HL-60 (cell line): ENCODE measurements at regions not wholly inside any gene's neighbourhood (a gene's known extent, or its start where the extent isn't known, plus 50 kb on each side); places are given as distances from the start of the nearest gene placed in this dataset.

Source experiments
- DNase-seq, 2 experiments: peaks; one replicate each; pipeline ENCODE4 v3.0.0-alpha.2; 2010 to 2020; ENCODE audit warnings: low read depth in 1 of 2, low spot score in 1 of 2
- H3K27ac ChIP-seq: fragments of 250-450 bp; sonication (Bioruptor Pico); replicated peaks from 2 replicates; pipeline ENCODE4 v1.5.1; 2020; ENCODE audit warnings: mild to moderate bottlenecking, moderate library complexity
- H3K27me3 ChIP-seq: fragments of 250-450 bp; sonication (Bioruptor Pico); 2 replicates; pipeline ENCODE4 v1.5.1; 2021; ENCODE audit warnings: mild to moderate bottlenecking, moderate library complexity; ENCODE audit not compliant: insufficient read depth, poor library complexity, severe bottlenecking
- H3K4me3 ChIP-seq: replicated peaks from 2 replicates; pipeline ENCODE4 v1.5.1; 2011; ENCODE audit warnings: mild to moderate bottlenecking, control low read depth, low read length; ENCODE audit not compliant: insufficient read depth
- GABPA ChIP-seq: IDR thresholded peaks from 2 replicates; pipeline ENCODE4 v1.6.1; 2012; ENCODE audit warnings: low read depth
- POLR2AphosphoS5 ChIP-seq: IDR thresholded peaks from 2 replicates; pipeline ENCODE4 v1.6.1; 2012; ENCODE audit warnings: low read depth
- SPI1 ChIP-seq: IDR thresholded peaks from 2 replicates; pipeline ENCODE4 v1.6.1; 2012; ENCODE audit warnings: low read depth, mild to moderate bottlenecking, borderline replicate concordance
- TF ChIP-seq, protein P1 (sequence below): IDR thresholded peaks from 2 replicates; pipeline ENCODE4 v1.6.1; 2012; ENCODE audit warnings: low read depth; ENCODE audit not compliant: insufficient replicate concordance
- TF ChIP-seq, protein P2 (sequence below): IDR thresholded peaks from one replicate; pipeline ENCODE4 v1.5.1; 2011; ENCODE audit warnings: low read length, control low read depth, inconsistent platforms; ENCODE audit not compliant: insufficient read depth

DNA sequence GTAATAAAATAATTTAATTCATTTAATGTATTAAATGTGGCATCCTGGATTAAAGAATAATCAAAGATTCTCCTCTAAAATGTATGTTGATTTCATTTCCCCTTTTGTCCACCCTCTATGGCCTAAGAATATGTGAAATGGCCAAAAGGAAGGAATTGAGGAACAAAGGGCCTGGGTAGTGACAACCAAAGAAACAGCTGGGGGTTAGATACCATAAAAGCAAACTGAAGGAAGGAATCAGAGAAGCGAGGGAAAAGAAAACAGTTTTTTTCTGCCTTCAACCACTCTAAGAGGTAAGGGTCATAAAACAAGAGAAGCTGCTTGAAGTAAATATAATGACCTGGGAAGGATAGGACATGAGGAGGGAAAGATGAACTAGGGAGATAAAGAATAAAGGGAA, 139.3 kb downstream of the FAM76B start:
- Histone ChIP-seq H3K4me3 (no peak overlapping the region), H3K27me3 (no peaks in the 10 kb centered on the region), H3K27ac (no peak overlapping the region)
- TF ChIP-seq, protein P1, sequence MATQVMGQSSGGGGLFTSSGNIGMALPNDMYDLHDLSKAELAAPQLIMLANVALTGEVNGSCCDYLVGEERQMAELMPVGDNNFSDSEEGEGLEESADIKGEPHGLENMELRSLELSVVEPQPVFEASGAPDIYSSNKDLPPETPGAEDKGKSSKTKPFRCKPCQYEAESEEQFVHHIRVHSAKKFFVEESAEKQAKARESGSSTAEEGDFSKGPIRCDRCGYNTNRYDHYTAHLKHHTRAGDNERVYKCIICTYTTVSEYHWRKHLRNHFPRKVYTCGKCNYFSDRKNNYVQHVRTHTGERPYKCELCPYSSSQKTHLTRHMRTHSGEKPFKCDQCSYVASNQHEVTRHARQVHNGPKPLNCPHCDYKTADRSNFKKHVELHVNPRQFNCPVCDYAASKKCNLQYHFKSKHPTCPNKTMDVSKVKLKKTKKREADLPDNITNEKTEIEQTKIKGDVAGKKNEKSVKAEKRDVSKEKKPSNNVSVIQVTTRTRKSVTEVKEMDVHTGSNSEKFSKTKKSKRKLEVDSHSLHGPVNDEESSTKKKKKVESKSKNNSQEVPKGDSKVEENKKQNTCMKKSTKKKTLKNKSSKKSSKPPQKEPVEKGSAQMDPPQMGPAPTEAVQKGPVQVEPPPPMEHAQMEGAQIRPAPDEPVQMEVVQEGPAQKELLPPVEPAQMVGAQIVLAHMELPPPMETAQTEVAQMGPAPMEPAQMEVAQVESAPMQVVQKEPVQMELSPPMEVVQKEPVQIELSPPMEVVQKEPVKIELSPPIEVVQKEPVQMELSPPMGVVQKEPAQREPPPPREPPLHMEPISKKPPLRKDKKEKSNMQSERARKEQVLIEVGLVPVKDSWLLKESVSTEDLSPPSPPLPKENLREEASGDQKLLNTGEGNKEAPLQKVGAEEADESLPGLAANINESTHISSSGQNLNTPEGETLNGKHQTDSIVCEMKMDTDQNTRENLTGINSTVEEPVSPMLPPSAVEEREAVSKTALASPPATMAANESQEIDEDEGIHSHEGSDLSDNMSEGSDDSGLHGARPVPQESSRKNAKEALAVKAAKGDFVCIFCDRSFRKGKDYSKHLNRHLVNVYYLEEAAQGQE: no peak
- TF ChIP-seq SPI1: peak; percentile 78
- DNase-seq: peak in 1 of 2 experiments; percentile 41

DNA sequence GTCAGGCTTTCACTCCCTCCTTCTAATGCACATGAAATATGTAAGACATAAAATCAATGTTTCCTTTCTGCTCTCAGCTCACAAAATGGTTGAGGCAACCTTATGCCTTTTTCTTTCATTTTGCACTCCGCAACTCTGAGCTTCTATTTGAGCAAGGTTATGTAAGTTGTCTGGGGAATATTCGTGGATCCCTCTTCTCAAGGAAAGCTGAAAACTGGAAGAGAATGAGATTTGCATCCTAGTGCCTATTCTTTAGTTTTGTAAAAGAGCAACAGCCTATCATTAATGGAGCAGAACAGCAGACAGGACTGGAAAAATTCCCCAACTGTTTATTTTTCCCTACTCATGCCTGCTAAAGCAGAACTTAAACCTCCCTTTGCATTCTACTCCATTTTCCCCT, 141.7 kb downstream of the FAM76B start:
- no peak overlapping the region for H3K4me3 ChIP-seq
- no peak overlapping the region for H3K27ac ChIP-seq
- TF ChIP-seq SPI1 (no peak), POLR2AphosphoS5 (no peak), GABPA (no peak)
- TF ChIP-seq, protein P2, sequence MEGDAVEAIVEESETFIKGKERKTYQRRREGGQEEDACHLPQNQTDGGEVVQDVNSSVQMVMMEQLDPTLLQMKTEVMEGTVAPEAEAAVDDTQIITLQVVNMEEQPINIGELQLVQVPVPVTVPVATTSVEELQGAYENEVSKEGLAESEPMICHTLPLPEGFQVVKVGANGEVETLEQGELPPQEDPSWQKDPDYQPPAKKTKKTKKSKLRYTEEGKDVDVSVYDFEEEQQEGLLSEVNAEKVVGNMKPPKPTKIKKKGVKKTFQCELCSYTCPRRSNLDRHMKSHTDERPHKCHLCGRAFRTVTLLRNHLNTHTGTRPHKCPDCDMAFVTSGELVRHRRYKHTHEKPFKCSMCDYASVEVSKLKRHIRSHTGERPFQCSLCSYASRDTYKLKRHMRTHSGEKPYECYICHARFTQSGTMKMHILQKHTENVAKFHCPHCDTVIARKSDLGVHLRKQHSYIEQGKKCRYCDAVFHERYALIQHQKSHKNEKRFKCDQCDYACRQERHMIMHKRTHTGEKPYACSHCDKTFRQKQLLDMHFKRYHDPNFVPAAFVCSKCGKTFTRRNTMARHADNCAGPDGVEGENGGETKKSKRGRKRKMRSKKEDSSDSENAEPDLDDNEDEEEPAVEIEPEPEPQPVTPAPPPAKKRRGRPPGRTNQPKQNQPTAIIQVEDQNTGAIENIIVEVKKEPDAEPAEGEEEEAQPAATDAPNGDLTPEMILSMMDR: no peak
- TF ChIP-seq, protein P1: no peak
- H3K27me3 ChIP-seq: no peaks in the 10 kb centered on the region
- DNase-seq: no peak

DNA sequence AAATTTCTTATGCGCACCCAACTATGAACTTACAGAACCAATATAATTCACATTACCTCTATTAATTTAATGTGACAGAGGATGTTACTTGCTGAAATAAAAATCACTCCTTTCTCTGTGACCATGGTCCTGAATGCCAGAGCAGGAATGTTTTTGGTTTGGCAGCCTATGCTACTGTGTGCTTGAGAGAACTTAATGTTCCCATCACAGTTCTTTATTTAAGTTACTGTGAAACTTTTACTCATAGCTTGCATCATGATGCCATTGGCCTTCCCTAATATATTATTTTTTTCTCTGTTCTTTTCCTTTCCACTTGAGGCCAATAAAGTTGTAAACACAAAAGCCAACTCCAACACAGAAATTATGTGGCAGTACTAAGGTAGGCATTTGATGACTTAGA, 142.2 kb downstream of the FAM76B start:
- Histone ChIP-seq H3K27me3 (no peaks in the 10 kb centered on the region), H3K27ac (no peak overlapping the region), H3K4me3 (no peak overlapping the region)
- no peak for TF ChIP-seq GABPA
- TF ChIP-seq, protein P2: no peak
- no peak for TF ChIP-seq SPI1
- TF ChIP-seq POLR2AphosphoS5: no peak
- TF ChIP-seq, protein P1: no peak
- no peak for DNase-seq

DNA sequence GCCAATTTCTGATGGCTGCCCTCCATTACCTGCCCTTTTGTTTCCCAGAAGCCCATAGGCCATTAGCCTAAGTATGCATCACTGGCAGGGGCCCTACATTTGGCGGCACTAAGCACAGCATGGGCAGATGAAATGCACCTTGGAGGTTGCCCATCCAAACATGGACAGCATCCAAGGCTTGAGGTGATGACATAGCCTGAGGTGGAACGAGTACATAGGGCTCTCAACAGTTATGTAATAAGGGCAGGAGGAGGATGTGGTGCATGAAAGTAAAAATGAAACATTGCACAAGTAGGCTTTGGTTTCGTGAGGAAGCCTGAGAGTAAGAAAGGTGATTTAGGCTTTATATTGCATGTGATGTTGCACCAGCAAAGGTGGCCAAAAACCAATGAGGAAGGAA, 148.1 kb downstream of the FAM76B start:
- Histone ChIP-seq H3K4me3 (no peak overlapping the region), H3K27ac (no peak overlapping the region), H3K27me3 (no peaks in the 10 kb centered on the region)
- TF ChIP-seq SPI1: peak; percentile 38; the same call in 1 of the 2 replicates
- peak; percentile 73; the same call in 1 of the 2 replicates for TF ChIP-seq POLR2AphosphoS5
- TF ChIP-seq, protein P2: no peak
- TF ChIP-seq GABPA: 0 out of 2 replicates have a peak, but pooled peaks have one; percentile 8
- DNase-seq: peak; percentile 85 to 86
